GM21825 (cell line): ENCODE measurements at regions not wholly inside any gene's neighbourhood (a gene's known extent, or its start where the extent isn't known, plus 50 kb on each side); places are given as distances from the start of the nearest gene placed in this dataset.

ENCODE experiments used
- ATAC-seq: cut with Tn5 transposase; IDR thresholded peaks from one replicate; pipeline ENCODE4 v1.9.1; 2021; ENCODE audit warnings: mild to moderate bottlenecking, moderate library complexity; ENCODE audit not compliant: unreplicated experiment

- no peak for ATAC-seq
These were observed 356.3 kb upstream of the HSF2 start for GRCh38 chr6:122042960-122043735.

GRCh38 chr6:122048570-122048969 is 350.9 kb upstream of the HSF2 start:
- no peak for ATAC-seq

DNA sequence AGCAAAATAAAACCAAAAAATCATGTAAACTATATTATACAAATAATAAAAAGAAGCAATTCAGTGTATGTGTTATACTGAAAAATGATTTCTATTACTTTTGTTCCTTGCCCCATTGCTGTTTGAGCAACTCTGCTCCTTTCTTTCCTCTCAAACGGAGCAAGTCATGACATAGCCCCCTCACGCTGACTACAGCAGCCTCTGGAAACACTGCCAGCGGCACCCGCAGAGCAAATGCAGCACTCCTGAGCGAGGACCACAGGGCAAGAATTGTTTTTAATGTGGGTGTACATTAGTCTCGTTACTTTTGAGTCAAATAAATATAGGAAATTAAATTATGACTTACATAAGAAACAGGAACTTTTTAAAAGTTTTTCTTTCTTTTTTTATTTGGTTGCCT is 350.1 kb upstream of the HSF2 start:
- ATAC-seq, result no peak

- ATAC-seq, result no peak
These were observed 349.2 kb upstream of the HSF2 start for GRCh38 chr6:122050242-122050755.

DNA sequence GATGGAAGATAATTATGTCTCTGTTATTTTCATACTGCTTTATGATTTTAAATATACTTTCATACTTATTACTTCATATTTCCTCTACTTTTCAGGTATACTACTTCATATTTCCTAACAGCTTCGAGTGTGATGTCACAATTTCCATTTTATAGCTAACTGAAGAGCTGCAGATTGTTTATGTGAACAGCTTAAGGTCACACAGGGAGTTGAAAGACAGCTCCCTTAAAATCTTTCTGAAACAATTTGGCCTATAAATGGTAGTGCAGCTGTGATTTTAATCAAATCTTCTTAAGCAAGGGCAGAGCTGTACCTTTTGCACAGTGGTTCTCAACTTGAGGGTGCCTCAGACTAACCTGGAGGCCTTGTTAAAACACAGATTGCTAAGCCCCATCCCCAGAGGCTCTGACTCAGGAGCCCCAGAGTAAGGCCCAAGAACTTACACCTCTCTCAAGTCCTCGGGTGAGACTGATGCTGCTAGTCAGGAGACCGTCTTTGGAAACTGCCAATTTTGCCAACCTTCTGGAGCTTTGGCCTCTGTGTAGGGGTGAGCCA is 347.0 kb upstream of the HSF2 start:
- no peak for ATAC-seq

DNA sequence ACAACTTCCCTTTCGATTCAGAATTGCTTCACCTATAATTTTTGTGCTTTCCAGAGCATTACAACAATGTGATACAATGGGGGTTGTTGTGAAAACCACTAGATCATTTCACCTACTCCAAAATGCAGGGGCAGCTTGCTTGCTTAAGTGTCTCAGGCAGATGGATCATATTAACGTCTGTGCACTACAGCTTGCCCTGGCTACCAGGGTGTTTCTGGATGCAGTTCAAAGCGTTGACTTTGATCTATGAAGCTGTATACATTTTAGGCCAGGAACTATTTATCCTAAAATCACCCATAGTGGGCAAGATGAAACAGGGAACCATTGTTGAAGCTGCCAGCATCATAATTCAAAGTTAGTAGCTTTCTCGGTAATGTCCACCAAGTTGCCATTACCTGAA is 339.5 kb upstream of the HSF2 start:
- ATAC-seq, result no peak

GRCh38 chr6:122061855-122062254 is 337.6 kb upstream of the HSF2 start:
- no peak for ATAC-seq

- no peak for ATAC-seq
These were observed 336.4 kb upstream of the HSF2 start for GRCh38 chr6:122063076-122063475.

- ATAC-seq, result no peak
These were observed 335.7 kb upstream of the HSF2 start for GRCh38 chr6:122063761-122064160.

DNA sequence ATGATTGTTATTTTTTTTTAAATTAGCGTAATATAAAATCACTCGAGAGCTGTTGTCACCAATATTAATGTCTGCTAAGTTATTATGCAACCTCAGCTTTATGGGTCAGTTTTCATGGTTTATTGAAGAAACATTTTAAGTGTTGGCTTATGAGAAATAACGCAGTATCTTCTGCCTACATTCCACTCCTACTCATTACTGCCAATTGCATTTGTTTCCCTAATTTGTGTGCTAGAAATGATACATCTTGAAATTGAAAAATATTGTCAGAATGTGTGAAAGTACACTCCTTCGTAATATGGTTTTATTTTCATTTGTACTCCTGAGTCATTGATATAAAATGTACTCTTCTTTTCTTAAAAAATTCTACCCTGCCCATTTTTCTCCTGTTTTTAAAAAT is 333.3 kb upstream of the HSF2 start:
- ATAC-seq, result no peak

DNA sequence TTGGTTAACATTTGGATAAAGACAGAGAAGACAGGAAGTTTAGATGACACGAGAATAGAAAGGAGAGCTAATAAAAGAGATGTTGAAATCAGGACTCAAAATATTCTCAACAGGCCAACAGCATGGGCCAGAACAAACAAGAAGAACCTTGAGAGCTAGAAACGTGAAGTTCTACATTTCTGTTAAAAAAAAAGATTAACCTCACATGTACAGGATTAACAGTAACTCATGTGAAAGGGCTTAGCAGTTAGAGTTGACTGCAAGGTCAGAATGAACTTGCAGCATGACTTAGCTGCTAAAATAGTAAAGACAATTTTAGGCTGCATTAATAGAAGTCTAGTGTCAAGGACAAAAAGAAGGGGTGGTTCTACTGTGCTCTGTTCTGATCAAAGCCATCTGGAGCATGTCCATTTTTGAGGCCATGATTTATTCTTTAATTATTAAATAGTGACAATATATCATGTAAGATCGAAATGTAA is 331.1 kb upstream of the HSF2 start:
- ATAC-seq, result no peak

- ATAC-seq, result no peak
These were observed 329.5 kb upstream of the HSF2 start for GRCh38 chr6:122069932-122070331.

- no peak for ATAC-seq
These were observed 327.3 kb upstream of the HSF2 start for GRCh38 chr6:122072014-122072647.

- no peak for ATAC-seq
These were observed 324.2 kb upstream of the HSF2 start for GRCh38 chr6:122075084-122075838.

DNA sequence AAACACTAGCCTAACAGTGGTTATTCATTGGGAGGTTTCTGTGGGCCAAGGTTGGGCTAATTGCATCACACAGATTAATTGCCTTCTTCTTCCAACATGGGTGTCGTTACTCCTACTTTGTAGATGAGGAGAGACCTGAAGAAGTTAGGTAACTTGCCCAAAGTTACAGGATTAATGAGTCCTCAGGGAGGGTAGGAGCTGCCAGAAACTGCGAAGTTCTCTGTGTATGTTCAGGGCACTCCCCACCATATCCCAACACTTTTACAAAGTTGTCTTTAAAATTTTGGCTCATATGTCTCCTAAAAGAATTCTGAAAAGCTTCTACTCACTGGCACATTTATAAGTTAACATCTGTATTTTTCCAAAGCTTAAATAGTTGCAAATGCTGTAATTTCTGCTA is 323.5 kb upstream of the HSF2 start:
- no peak for ATAC-seq

DNA sequence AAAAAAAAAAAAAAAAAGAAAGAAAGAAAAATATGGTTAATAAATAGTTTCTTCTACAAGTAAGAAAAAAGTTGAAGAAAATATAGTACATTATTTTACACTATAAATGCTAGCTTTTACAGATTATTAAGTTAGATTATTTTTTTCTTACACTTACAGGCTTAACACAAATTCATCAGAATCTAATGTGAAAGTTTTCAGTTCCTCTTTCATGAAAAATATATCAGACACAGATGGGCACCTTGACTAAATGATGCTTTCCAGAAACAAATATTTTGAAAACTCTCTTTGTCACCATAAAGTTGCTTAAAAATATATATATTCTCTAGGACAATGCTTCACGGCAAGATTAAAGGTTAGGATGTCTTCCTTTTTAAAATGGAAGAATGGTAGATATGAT is 321.8 kb upstream of the HSF2 start:
- ATAC-seq, result no peak

GRCh38 chr6:122078481-122078880 is 321.0 kb upstream of the HSF2 start:
- ATAC-seq, result no peak

- no peak for ATAC-seq
These were observed 319.5 kb upstream of the HSF2 start for GRCh38 chr6:122079916-122080315.

DNA sequence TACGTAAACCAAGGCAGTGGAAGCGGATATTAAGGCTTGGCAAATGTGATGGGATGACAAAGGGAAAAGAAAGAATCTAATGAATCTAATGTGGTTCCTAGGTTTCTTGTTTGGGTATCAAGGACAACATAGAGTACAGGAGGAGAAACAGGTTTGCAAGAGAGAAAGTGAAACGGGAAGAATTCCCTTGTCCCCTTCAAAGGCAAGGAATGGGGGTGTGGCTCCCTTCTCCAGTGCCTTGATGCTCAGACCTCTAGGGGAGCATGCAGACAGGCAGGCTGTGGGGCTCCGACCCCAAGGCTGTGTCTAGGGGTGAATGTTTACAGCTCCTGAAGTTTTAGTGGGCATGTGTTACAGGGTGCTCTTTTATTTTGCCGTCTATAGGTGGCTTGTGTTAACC is 317.5 kb upstream of the HSF2 start:
- ATAC-seq, result no peak

DNA sequence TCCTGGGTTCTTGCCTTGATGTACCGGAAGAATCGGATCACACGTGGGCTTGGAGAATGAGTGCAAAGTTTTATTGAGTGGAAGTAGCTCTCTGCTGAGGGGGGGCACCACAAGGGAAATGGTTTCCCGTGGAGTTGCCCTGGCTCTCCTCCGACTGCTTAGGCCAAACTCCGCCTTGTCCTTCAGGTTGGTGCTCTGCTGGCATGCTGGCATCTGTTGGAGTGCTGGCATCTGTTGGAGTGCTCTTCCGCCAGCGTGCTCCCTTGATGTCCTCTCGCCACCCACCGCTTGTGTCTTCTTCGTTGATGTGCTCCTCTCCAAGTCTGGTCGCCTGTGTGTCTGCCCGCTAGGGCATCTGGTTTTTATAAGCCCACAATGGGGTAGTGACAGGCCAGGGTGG is 317.1 kb upstream of the HSF2 start:
- ATAC-seq, result no peak

DNA sequence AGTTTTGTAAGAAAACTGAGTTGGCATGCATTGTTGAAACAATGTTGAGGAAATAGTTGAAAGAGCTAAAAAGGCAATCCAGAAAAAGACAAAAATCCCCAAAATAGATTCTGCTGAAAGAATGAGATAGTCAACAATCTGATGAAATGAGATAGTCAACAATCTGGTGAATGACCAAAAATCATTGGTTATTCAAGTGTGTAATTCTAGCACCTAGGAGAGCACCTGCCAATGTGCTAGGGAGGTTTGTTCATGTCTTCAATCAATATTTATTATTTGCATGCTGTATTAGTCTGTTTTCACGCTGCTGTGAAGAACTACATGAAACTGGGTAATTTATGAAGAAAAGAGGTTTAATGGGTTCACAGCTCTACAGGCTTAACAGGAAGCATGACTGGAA is 307.1 kb upstream of the HSF2 start:
- no peak for ATAC-seq
